ENCODE measurements at regions not wholly inside any gene's neighbourhood (a gene's known extent, or its start where the extent isn't known, plus 50 kb on each side); places are given as distances from the start of the nearest gene placed in this dataset.

- TF ChIP-seq CTCF (conservative IDR thresholded peaks at IDR 0.05; ENCODE audit: low read depth, low read length) (no peak), EZH2 (IDR thresholded peaks at IDR 0.05; ENCODE audit: low read length, unreplicated experiment) (no peak)
These were observed 428.7 kb upstream of the ACVR2A start for GRCh38 chr2:147416099-147416498.

Measured in PC-3 (cell line).